NCI-H2107 treated with DMSO at 0.1 percent for 48 hours (cell line): ENCODE measurements at regions not wholly inside any gene's neighbourhood (a gene's known extent, or its start where the extent isn't known, plus 50 kb on each side); places are given as distances from the start of the nearest gene placed in this dataset.
"Not testable (repeated sequence)": the region's sequence is repeated elsewhere in the genome, so short reads cannot be mapped to it uniquely, and the experiment has no call there.

Experiments
- DNase-seq: peaks from one replicate; lab custom pipeline; 2025; ENCODE audit not compliant: unreplicated experiment; lab: John Stamatoyannopoulos, UW

GRCh38 chr13:30816736-30817135 is 81.4 kb downstream of the ALOX5AP start:
- DNase-seq, result no peak

- no peak for DNase-seq
These were observed 83.1 kb downstream of the ALOX5AP start for GRCh38 chr13:30818323-30818960.

DNA sequence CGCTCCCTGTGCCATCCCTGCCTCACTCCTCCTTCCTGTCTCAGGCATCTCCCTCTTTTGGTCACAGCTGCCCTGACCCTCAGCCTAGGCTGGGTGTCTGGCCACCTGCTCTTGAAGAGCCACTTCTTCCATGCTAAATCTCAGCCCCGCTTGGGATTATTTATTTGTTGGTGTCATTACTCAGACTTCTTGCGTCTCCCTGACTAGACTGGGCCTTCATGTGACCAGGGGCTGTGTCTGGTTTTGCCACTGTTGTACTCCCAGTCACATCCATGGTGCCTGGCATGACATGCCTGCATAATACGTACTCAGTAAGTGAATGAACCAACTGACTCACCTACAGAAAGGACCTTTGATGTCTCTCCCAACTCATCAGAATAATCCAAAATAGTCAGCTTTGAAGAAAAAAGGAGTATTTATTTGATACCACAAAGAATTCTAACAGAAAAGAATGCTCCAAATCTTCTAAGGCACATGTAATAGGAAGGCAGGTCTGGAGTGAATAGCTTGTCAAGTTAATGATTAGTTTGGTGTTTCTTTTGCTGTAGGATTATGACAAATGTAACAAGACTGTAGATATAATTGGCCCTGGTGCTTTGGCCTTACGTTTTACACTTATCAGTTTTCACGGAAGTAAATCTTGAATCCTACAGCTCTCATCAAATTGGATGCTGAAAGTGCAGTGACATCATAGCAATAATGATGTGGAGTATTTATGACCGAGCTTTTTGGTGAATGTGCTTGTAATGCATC is 84.0 kb downstream of the ALOX5AP start:
- no peak for DNase-seq

- DNase-seq, result no peak
These were observed 84.7 kb upstream of the MEDAG start for GRCh38 chr13:30821421-30821820.

GRCh38 chr13:30824651-30825050 is 81.4 kb upstream of the MEDAG start:
- DNase-seq, result no peak

DNA sequence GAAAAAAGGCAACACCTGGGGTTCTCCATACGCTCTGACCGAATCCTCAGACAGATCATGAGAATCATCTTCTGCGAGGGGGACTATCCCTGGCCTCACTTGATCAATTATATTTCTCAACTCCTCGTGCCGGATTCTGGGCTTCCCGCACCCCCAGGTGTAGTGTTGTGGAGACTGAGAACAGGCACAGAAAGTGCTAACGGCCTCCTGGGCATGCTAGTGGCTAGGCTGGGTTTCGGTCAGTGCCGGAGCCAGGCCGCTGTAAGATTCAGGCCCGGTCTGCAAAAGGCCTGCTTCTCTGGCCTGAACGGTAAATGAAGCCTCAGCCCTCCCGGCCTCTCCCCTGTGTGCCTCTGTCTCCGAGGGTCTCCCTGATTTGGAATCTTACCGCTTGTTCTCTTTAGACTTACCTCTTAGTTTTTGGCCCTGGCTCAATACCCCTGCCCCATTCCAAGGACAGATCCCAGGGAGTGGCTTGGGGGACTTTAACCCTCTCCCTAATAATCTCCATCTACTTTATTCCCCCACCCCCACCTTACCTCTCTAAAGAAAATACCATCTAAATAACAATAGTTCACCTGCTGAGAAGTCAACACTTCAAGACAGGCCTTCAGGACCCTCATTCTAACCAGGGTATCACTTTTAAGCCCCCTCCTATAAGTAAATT is 79.0 kb upstream of the MEDAG start:
- no peak for DNase-seq

- DNase-seq, result no peak
These were observed 78.5 kb upstream of the MEDAG start for GRCh38 chr13:30827578-30827925.

DNA sequence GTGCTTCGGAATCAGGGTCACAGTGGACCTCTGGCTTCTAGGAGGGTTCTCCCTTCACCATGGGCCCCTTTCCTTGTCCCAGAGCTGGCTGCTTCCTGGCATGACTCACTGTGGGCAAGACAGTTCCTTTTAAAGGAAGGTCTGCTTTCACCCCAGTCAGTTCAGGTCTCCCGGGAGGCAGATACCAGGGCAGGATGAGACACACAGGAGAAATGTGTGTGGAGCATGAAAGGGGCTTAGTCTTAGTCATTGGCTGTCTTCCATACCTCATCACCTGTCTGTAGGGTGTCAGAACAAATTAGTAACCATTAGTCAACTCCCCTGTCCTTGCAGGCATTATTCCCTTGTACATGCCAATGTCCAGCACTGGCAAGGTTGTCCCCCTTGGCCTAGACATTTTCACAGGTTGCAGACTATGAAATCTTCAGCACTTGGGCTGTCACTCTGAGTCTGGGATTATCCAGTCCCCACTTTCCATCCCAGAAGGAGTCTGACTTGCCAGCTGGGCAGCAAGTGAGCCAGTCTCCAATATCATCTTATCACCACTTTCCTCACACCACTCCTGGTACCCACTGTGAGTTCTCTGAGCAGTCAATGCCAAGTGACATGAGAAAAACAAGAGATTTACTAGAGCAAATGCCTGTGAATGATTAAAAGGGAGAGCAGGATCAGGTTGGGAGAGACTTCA is 76.8 kb upstream of the MEDAG start:
- DNase-seq, result no peak

DNA sequence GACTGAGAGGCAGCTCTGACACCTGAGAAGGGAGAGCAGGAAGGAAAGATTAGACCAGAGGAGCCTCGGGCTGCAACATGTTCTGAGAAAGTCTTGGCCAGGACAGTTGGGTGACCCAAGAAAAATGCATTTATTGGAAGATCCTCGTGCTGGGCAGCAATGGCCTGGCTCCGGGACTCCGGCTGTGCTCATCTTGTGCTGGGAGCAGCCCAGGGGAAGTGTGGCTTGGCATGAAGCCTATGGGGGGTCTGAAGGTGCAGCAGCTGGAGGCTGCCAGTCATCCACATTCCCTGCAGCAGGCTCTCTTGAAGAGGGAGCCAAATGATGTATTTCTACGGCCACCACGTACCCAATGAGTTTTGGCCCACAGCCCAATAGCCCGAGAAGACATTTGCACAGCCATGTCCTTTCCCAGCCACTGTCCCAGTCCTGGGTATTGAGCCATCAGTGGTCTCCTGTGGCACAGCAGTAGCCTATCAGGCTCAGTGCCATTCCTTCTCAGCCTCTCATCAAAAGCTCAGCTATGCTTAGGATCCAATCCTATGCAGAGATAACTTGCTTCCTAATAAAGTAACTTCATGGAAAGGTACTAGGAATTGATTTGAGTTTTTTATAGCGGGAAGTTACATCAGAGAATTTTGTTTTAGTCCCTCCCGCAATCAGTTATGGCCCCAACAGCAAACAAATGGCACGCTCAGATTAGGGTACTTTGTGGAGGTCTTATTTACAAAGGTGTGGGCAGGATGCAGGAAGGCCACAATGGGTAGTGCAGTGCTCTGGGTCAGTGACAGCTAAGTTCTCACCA is 76.0 kb upstream of the MEDAG start:
- no peak for DNase-seq

GRCh38 chr13:30830638-30830965 is 75.5 kb upstream of the MEDAG start:
- no peak for DNase-seq

DNA sequence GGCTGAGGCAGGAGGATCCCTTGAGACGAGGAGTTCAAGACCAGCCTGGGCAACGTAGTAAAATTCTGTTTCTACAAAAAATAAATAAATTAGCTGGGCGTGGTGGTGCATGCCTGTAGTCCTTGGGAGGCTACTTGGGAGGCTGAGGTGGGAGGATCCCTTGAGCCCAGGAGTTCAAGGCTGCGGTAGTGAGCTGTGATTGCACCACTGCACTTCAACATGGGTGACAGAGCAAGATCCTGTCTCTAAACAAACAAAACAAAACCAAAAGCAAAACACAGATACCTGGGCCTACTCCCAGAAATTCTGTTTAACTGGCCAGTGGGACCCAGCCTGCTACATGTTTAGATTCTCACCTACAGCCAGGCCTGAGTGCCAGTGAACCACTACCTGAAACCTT is 74.6 kb upstream of the MEDAG start:
- DNase-seq, result no peak

- DNase-seq, result no peak
These were observed 73.7 kb upstream of the MEDAG start for GRCh38 chr13:30832377-30832776.

DNA sequence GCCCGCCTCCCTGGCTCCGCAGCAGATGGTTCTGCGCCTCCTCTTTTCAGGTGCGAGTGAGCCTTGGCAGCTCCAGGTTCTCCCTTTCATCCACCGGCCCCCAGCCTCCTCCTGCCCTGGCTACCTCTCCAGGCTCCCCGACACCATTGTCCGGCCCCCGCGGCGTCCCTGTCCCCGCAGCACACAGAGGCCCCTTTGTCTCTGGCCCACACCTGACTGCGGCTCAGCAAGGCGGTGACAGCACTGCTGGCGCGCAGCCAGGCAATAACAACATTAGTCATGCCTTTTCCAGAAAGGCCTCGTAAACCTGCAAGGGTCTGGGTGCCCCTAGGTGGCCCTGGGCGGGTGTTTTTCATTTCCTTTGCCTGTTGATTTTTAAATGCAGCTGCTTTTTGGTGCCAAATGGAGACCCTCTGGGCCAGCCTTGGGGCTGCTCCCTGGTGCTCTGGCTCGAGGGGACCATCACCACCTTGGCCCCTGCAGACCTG is 73.2 kb upstream of the MEDAG start:
- peak; percentile 62 for DNase-seq

DNA sequence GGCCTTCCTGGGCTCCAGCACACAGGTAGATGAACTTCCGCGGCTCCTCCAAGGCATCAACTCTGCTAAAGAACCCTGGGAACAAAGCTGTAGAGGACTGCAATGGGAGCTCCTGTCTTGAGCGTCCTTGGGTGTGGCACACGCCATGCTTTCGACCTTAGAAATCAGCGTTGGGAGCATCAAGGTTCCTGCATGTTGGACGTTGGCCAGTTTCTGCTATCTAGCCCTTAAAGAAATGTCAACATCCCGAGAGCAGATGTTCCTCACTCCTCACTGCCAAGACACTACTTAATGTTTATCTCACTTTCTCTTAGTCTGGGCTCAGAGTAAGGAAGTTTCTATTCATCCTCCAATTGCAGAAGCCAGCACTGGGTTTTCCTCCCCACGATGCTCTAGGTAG is 70.6 kb upstream of the MEDAG start:
- DNase-seq, result no peak

DNA sequence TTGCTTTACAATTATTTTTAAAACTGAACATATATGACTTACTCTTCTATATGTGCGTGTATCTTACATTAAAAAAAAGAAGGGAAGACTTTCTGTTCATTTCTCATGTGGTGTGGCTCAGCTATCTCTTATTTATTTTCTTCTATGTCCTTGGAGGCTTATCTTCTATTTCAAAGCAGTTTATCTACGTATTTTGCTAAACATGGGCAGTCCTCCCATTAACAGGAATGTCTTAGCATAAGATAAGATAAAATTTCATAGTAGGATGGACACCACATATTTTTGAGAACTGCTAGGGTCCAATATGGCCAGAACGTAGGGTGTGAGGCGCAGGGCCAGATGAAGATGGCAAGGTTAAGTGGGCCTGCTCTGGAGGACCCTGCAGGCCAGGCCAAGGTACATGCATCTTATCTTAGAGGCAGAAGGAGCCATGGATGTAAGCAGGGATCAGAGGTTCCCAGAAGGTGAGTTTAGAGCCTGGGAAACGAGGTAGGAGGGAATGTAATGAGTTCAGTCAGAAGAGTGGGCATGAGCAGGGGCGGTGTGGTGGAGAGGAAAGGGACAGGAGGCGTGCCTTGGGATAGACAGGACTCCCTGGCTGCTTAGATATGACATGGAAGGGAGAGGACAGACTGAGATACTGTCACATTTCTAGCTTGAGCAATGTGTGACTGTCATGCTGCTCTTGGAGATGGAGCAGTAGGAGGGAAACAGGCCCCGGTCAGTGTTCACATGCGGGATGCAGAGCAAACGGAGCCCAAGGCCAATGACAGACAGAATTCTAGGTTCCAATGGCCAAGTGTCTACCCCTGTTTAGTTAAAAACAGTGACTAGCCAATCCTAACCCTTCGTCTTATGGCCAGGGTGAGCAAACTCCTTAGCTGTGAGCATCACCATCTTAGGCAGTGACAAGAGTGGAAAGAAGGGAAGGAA is 68.6 kb upstream of the MEDAG start:
- DNase-seq, result no peak

DNA sequence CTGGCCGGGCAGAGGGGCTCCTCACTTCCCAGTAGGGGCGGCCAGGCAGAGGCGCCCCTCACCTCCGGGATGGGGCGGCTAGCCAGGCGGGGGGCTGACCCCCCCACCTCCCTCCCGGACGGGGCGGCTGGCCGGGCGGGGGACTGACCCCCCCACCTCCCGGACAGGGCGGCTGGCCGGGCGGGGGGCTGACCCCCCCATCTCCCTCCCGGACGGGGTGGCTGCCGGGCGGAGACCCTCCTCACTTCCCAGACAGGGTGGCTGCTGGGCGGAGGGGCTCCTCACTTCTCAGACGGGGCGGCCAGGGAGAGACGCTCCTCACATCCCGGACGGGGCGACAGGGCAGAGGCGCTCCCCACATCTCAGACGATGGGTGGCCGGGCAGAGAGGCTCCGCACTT is 66.4 kb upstream of the MEDAG start:
- DNase-seq, result not testable (repeated sequence)

DNA sequence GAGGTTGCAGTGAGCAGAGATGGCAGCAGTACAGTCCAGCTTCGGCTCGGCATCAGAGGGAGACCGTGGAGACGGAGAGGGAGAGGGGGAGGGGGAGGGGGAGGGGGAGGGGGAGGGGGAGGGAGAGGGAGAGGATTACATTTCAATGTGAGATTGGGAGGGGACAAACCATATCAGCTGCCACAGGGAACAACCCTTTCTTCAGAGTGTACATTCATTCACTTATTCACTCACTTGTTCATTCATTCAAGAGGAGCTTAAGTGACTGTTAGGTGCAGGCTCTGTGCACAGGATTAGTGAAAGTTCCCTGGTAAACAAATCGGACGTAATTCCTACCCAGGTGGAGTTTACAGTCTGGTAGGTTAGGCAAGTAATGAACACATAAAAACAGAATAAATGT is 65.6 kb upstream of the MEDAG start:
- DNase-seq, result no peak

DNA sequence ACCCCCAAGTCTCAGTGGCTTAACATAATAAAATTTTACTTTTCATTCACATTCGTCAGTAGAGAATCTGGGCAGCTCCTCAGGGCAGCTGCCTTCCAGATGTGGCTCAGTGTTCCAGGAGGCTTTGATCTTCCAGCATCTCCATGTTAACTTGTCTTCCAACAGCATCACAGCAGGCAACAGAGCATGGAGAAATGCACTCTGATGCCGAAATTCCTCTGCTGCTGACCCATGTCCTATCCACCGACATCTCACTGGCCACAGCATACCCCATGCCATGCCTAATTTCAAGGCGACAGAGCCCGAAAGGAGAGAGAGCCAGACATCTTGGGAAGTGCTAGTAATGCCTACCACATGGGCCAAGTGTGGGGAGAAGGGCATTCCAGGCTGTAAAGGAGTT is 64.9 kb upstream of the MEDAG start:
- no peak for DNase-seq

DNA sequence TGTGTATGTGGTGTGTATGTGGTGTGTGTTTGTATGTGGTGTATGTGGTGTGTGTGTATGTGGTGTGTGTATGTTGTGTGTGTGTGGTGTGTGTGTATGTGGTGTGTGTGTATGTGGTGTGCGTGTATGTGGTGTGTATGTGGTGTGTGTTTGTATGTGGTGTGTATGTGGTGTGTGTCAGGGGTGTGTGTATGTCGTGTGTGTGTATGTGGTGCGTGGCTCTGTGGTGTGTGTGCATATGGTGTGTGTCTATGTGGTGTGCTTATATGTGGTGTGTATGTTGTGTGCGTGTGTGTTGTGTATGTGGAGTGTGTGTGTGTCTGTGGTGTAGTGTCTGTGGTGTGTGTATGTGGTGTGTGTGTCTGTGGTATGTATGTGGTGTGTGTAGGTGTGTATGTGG is 62.5 kb upstream of the MEDAG start:
- no peak for DNase-seq
